ENCODE measurements at regions not wholly inside any gene's neighbourhood (a gene's known extent, or its start where the extent isn't known, plus 50 kb on each side); places are given as distances from the start of the nearest gene placed in this dataset.

DNA sequence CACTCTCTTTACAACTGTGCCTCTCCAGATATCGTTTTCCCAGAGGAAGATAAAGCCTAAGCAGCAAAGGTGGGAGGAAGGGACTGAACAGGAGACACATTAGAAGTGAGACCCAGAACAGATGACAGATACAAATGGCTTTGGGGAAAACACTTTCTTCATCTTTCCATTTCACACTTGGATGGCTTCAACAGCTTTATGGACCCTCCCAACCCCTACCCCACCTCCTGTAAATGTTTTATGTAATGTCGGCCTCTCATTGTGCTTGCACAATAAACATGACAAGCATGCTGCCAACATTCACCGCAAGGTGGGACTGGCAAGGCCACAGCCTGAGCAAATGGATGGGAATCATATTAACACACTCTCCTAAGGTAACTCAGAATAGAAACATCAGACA, 1088.6 kb downstream of the TUSC7 start:
- Histone ChIP-seq H3K9me2 (ENCODE audit: insufficient read depth) (no peaks in the 10 kb centered on the region), H3K27ac (no peak overlapping the region), H3K4me3 (no peak overlapping the region), H3F3A (ENCODE audit: insufficient read depth, low read depth) (no peaks in the 10 kb centered on the region), H3K79me2 (ENCODE audit: low read depth) (no peaks in the 10 kb centered on the region), H3K9me3 (ENCODE audit: insufficient read depth, low read depth) (no peaks in the 10 kb centered on the region), H2AFZ (no peak overlapping the region), H3K27me3 (ENCODE audit: insufficient read depth, low read depth) (peaks cover under 1% of the 10 kb centered on the region; the same call in 1 of the 2 replicates), H3K4me1 (replicated peaks; ENCODE audit: insufficient read depth) (no peaks in the 10 kb centered on the region), H4K20me1 (ENCODE audit: insufficient read depth) (no peaks in the 10 kb centered on the region), H3K36me3 (ENCODE audit: low read depth) (no peaks in the 10 kb centered on the region), H3K4me2 (no peak overlapping the region)
- ChIA-PET CTCF (no interaction called here), POLR2A (ENCODE audit: unreplicated experiment) (no interaction called here)
- BruUV-seq (replicated peaks): no TSS peak
- DNase-seq: no peak
- intact Hi-C loops (cut with micrococcal nuclease; ENCODE audit: unreplicated experiment): no loop called here
- no peak for TF ChIP-seq EZH2 (IDR thresholded peaks at IDR 0.05; ENCODE audit: low read depth)
- TF ChIP-seq, protein P1, sequence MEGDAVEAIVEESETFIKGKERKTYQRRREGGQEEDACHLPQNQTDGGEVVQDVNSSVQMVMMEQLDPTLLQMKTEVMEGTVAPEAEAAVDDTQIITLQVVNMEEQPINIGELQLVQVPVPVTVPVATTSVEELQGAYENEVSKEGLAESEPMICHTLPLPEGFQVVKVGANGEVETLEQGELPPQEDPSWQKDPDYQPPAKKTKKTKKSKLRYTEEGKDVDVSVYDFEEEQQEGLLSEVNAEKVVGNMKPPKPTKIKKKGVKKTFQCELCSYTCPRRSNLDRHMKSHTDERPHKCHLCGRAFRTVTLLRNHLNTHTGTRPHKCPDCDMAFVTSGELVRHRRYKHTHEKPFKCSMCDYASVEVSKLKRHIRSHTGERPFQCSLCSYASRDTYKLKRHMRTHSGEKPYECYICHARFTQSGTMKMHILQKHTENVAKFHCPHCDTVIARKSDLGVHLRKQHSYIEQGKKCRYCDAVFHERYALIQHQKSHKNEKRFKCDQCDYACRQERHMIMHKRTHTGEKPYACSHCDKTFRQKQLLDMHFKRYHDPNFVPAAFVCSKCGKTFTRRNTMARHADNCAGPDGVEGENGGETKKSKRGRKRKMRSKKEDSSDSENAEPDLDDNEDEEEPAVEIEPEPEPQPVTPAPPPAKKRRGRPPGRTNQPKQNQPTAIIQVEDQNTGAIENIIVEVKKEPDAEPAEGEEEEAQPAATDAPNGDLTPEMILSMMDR (conservative IDR thresholded peaks at IDR 0.05): no peak

DNA sequence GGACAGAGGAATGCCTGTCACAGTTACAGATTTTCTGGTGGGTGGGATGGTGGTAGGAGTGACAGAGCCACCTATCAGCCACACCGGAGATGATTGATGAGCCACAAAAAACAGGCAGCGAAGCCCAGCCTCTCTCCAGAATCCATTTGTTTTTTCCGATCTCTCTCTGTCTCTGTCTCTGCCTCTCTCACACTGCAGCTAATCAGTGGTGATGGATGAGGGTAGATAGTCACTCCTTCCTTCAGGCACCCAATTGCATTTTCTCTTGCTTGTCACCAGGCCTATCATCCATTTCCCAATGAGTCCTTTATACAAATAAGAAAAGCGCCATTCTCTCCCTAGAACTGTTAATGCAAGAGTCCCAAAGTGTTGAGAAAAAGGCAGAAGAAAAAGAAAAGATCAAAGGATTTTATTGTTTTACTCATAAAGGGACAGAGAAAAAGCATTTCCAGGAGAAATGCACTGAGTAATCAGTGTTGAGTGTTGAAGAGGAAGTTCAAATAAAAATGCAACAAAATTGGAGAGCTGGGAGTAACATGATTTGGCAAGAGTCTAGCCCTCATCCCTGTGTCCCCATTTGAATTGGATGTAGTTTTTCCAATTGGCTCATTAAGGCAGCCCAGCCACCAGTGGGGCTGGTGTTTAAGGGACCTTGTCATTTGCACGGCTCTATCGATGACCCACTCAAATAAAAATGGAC, 1089.3 kb downstream of the TUSC7 start:
- Histone ChIP-seq H3K4me2 (no peak overlapping the region), H3K4me3 (no peak overlapping the region), H4K20me1 (ENCODE audit: insufficient read depth) (no peaks in the 10 kb centered on the region), H3K27me3 (ENCODE audit: insufficient read depth, low read depth) (peaks cover 2% of the 10 kb centered on the region; the same call in 1 of the 2 replicates), H3K36me3 (ENCODE audit: low read depth) (no peaks in the 10 kb centered on the region), H3K9me3 (ENCODE audit: insufficient read depth, low read depth) (no peaks in the 10 kb centered on the region), H3K4me1 (replicated peaks; ENCODE audit: insufficient read depth) (no peaks in the 10 kb centered on the region), H3K9me2 (ENCODE audit: insufficient read depth) (no peaks in the 10 kb centered on the region), H3K27ac (no peak overlapping the region), H2AFZ (no peak overlapping the region), H3F3A (ENCODE audit: insufficient read depth, low read depth) (no peaks in the 10 kb centered on the region), H3K79me2 (ENCODE audit: low read depth) (no peaks in the 10 kb centered on the region)
- no TSS peak for BruUV-seq (replicated peaks)
- DNase-seq: no peak
- POLR2A ChIA-PET (ENCODE audit: unreplicated experiment): no interaction called here
- intact Hi-C loops (cut with micrococcal nuclease; ENCODE audit: unreplicated experiment): no loop called here
- no peak for TF ChIP-seq EZH2 (IDR thresholded peaks at IDR 0.05; ENCODE audit: low read depth)
- TF ChIP-seq, protein P1 (conservative IDR thresholded peaks at IDR 0.05): no peak
- CTCF ChIA-PET: no interaction called here

DNA sequence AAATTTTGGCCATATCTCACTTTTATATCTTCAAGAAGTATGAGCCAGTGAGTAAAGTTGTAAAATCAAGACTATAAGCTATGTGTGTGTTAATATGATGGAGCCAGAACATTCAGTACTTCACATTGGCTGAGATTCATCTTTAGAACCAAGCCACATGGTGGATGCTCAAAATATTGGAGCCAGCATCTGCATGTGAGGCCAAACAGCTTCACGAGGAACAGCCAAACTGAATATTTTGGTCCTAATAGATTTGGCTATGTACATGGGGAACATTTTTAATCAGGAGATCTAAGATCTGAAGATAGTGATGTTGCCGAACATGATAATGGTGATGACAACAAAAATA, 1089.8 kb downstream of the TUSC7 start:
- Histone ChIP-seq H3K4me3 (no peak overlapping the region), H3K27ac (no peak overlapping the region), H2AFZ (no peak overlapping the region), H3K4me2 (no peak overlapping the region), H3K4me1 (replicated peaks; ENCODE audit: insufficient read depth) (no peaks in the 10 kb centered on the region), H4K20me1 (ENCODE audit: insufficient read depth) (no peaks in the 10 kb centered on the region), H3K9me2 (ENCODE audit: insufficient read depth) (no peaks in the 10 kb centered on the region), H3K27me3 (ENCODE audit: insufficient read depth, low read depth) (peaks cover 2% of the 10 kb centered on the region; the same call in 1 of the 2 replicates), H3K9me3 (ENCODE audit: insufficient read depth, low read depth) (no peaks in the 10 kb centered on the region), H3F3A (ENCODE audit: insufficient read depth, low read depth) (no peaks in the 10 kb centered on the region), H3K79me2 (ENCODE audit: low read depth) (no peaks in the 10 kb centered on the region), H3K36me3 (ENCODE audit: low read depth) (no peaks in the 10 kb centered on the region)
- intact Hi-C loops (cut with micrococcal nuclease; ENCODE audit: unreplicated experiment): no loop called here
- DNase-seq: no peak
- BruUV-seq (replicated peaks): no TSS peak
- TF ChIP-seq, protein P1 (conservative IDR thresholded peaks at IDR 0.05): no peak
- TF ChIP-seq EZH2 (IDR thresholded peaks at IDR 0.05; ENCODE audit: low read depth): no peak
- ChIA-PET POLR2A (ENCODE audit: unreplicated experiment) (no interaction called here), CTCF (no interaction called here)

Measured in PC-9 (cell line).